LNCaP clone FGC (cell line): ENCODE measurements at regions not wholly inside any gene's neighbourhood (a gene's known extent, or its start where the extent isn't known, plus 50 kb on each side); places are given as distances from the start of the nearest gene placed in this dataset.

Experiments
- DNase-seq: peaks from one replicate; pipeline ENCODE4 v3.0.0-alpha.2; 2011; ENCODE audit warnings: low read depth
- H3K4me3 ChIP-seq: 2 replicates; pipeline ENCODE4 v1.5.1; 2011; ENCODE audit warnings: mild to moderate bottlenecking, low read depth, low read length, control low read depth
- TF ChIP-seq, protein P1 (sequence below): IDR thresholded peaks from 2 replicates; pipeline ENCODE4 v1.5.1; 2012; ENCODE audit warnings: mild to moderate bottlenecking; ENCODE audit not compliant: control insufficient read depth, insufficient read depth; ENCODE audit errors: extremely low read depth

DNA sequence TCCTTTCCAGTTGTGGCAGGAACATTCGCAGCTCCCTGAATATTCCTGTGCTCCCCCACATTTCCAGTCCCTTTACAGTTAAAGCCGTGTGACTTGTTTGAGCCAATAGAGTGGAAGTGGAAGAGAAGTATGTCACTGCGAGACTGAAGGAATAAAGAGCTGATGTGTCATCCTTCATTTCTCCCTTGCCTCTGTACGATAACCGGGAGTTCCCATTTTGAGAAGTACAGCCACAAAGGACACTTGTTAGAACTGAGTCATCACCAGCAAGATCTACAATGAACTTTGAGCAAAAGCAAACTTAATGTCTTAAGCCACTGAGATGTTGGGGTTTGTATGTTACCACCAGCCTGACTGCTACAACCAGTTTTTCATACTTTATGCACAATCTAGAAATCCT lies 92.3 kb downstream of the SPRY1 start:
- H3K4me3 ChIP-seq, result no peak overlapping the region
- no peak for DNase-seq
- TF ChIP-seq, protein P1, sequence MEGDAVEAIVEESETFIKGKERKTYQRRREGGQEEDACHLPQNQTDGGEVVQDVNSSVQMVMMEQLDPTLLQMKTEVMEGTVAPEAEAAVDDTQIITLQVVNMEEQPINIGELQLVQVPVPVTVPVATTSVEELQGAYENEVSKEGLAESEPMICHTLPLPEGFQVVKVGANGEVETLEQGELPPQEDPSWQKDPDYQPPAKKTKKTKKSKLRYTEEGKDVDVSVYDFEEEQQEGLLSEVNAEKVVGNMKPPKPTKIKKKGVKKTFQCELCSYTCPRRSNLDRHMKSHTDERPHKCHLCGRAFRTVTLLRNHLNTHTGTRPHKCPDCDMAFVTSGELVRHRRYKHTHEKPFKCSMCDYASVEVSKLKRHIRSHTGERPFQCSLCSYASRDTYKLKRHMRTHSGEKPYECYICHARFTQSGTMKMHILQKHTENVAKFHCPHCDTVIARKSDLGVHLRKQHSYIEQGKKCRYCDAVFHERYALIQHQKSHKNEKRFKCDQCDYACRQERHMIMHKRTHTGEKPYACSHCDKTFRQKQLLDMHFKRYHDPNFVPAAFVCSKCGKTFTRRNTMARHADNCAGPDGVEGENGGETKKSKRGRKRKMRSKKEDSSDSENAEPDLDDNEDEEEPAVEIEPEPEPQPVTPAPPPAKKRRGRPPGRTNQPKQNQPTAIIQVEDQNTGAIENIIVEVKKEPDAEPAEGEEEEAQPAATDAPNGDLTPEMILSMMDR, result no peak

DNA sequence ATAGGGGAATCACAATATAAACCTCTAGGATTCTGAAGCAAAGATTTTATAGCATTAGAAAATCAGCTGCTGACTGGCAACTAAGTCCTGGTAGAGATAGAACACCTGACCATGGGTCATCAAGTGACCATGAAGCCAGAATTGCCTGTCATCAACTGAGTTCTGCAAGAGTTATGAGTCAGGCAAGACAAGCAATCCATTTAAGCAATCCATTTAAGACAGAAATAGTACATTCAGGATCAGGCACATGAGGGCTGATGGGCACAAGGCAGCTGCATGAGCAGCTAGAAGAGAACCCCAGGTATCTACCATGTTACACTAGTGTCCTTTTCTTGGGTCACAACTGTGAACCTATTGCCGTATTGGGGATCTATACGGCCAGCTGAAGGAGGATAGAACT lies 98.9 kb downstream of the SPRY1 start:
- no peak for DNase-seq
- H3K4me3 ChIP-seq, result no peak overlapping the region
- TF ChIP-seq, protein P1, result no peak

DNA sequence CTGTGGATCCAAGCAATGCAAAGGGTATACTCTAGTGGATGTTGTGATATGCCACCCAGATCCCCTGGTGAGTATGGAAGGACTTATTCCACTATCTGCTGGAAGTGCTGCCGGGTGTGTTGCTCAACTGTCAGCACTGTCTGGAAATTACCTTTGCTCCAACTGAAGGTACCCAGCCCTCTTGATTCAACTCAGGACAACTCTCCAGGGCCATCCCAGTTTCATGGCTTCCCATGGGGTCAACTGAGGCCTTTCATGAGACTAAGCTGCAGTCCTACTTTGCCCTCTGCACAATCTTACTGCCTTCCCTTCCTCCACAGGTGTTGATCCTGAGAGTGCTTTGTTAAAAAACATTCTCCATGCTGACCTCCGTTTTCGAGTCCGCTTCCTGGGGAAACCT lies 99.8 kb downstream of the SPRY1 start:
- TF ChIP-seq, protein P1, result no peak
- DNase-seq, result no peak
- H3K4me3 ChIP-seq, result no peak overlapping the region

DNA sequence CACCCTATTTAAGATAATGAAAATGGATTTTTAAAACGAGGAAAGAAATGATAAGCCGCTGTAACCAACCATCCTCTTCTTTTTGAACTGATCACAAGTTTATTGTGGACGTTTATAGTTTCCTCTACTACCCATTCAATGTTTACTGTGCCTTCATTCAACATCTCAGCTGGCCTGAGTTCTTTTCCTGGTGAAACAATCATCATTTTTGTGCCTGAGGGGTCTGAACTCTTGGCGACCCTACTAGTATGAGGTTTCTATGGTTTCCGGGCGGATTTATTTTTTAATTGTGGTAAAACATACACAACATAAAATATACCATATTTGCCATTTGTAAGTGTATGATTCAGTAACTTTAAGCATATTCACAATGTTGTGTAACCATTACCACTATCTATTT lies 100.7 kb downstream of the SPRY1 start:
- TF ChIP-seq, protein P1, result no peak
- no peak for DNase-seq
- no peak overlapping the region for H3K4me3 ChIP-seq

DNA sequence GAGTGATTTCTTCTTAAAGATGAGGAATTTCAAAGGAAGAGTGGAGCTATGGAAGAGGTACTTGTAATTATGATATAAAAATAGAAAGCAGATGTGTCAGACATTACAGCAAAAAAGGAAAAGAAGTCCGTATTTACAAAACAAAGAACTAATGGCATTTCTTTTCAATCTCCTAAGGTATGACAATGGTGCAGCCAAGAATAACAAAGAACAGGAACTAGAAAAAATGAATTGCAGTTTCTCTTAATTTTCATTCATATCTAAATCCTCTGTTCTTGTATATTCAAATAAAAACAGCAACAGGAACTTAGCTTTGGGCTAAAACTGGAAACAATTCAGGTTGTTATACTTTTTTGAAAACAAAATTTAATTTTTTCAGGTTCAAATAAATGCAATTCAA lies 105.1 kb downstream of the SPRY1 start:
- DNase-seq, result no peak

DNA sequence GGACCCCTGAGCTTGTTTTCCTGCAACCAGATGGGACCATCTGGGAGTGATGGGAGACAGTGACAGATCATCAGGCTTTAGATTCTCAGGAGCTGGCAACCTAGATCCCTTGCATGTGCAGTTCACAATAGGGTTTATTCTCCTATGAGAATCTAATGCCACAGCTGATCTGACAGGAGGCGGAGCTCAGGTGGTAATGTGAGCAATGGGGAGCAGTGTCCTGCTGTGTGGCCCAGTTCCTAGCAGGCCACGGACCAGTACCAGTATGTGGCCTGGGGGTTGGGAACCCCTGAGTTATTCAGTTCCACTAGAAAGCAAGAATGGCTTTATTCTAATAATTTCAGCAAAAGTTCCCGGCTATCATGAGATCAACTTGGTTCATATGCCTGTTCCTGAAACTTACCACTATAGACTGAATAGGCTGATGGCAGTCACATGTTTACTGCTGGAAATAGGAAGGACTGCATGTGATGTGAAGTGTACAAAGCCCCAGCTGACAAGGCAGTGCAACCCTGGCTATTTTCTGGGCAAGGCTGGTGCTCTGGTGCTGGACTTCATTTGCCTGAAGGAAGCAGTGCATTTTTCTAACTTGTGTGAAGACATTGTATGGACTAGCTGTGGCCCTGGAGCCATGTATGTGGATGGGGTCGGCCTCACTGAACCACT lies 107.2 kb downstream of the SPRY1 start:
- TF ChIP-seq, protein P1, result no peak
- no peak for DNase-seq
- H3K4me3 ChIP-seq, result no peak overlapping the region

More for the DNA sequence above, 105.1 kb downstream of the SPRY1 start:
- H3K4me3 ChIP-seq, result no peak overlapping the region
- TF ChIP-seq, protein P1, result no peak
